Astrocyte (in vitro differentiated cells and primary cell): ENCODE measurements at regions not wholly inside any gene's neighbourhood (a gene's known extent, or its start where the extent isn't known, plus 50 kb on each side); places are given as distances from the start of the nearest gene placed in this dataset.

Experiments
- EZH2 ChIP-seq: IDR thresholded peaks from 2 replicates; pipeline ENCODE4 v1.6.1; 2012; ENCODE audit warnings: mild to moderate bottlenecking, low read length, inconsistent platforms; ENCODE audit not compliant: insufficient read depth
- TF ChIP-seq, protein P1 (sequence below): IDR thresholded peaks from 2 replicates; pipeline ENCODE4 v1.5.1; 2011; ENCODE audit warnings: low read depth, mild to moderate bottlenecking, inconsistent platforms, low read length, moderate library complexity; ENCODE audit not compliant: insufficient read depth

DNA sequence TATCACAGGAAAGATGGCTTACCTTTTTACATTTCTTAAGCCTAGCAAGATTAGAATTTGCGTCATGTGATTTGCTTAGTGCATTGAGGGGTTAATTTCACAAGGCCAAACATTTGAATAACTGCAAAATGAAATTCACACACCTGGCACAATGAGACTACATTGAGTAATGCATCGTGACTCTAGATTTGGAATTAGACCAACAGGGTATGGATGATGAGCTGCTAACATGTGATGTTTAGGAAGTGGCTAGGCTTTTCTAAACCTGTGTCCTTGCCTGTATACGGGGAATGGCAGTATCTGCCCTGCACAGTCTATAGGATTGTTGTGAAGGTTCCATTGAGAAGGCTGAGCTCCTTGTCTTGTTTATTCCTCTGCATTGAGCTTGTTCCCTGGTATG lies 160.1 kb downstream of the MFSD1 start:
- TF ChIP-seq, protein P1, sequence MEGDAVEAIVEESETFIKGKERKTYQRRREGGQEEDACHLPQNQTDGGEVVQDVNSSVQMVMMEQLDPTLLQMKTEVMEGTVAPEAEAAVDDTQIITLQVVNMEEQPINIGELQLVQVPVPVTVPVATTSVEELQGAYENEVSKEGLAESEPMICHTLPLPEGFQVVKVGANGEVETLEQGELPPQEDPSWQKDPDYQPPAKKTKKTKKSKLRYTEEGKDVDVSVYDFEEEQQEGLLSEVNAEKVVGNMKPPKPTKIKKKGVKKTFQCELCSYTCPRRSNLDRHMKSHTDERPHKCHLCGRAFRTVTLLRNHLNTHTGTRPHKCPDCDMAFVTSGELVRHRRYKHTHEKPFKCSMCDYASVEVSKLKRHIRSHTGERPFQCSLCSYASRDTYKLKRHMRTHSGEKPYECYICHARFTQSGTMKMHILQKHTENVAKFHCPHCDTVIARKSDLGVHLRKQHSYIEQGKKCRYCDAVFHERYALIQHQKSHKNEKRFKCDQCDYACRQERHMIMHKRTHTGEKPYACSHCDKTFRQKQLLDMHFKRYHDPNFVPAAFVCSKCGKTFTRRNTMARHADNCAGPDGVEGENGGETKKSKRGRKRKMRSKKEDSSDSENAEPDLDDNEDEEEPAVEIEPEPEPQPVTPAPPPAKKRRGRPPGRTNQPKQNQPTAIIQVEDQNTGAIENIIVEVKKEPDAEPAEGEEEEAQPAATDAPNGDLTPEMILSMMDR, result no peak
- no peak for TF ChIP-seq EZH2
